ENCODE measurements at regions not wholly inside any gene's neighbourhood (a gene's known extent, or its start where the extent isn't known, plus 50 kb on each side); places are given as distances from the start of the nearest gene placed in this dataset.
A peak's percentile ranks its signal among the peaks of the same experiment; 100 is the strongest.

- BruUV-seq (replicated peaks): no TSS peak
- POLR2A ChIA-PET: no interaction called here
- Histone ChIP-seq H3K4me3 (no peak overlapping the region), H3K27ac (ENCODE audit: control insufficient read depth, insufficient read depth) (no peak overlapping the region), H3K79me2 (ENCODE audit: control insufficient read depth, insufficient read depth, low read length) (no peaks in the 10 kb centered on the region), H3K36me3 (ENCODE audit: control insufficient read depth in 2 of 2, insufficient read depth in 2 of 2, low read length in 1 of 2) (no peaks in the 10 kb centered on the region), H2AFZ (ENCODE audit: control insufficient read depth, low read depth, low read length) (no peak overlapping the region), H3K4me2 (ENCODE audit: control insufficient read depth, insufficient read depth) (no peak overlapping the region), H3K9me3 (replicated peaks; ENCODE audit: control insufficient read depth, insufficient read depth, low read length) (no peaks in the 10 kb centered on the region), H3K27me3 (replicated peaks in 1 of 2; ENCODE audit: control insufficient read depth in 2 of 2, insufficient read depth in 2 of 2, low read length in 1 of 2) (no peaks in the 10 kb centered on the region), H3K9ac (ENCODE audit: control insufficient read depth, insufficient read depth, low read length) (no peak overlapping the region), H3K4me1 (ENCODE audit: control insufficient read depth, insufficient read depth, low read length) (no peaks in the 10 kb centered on the region), H4K20me1 (ENCODE audit: control insufficient read depth, insufficient read depth) (no peaks in the 10 kb centered on the region)
- FAIRE-seq: no peak
- intact Hi-C loops (cut with micrococcal nuclease; ENCODE audit: unreplicated experiment): no loop called here
- peak; percentile 61 for ATAC-seq
- CTCF ChIA-PET: no interaction called here
- in situ Hi-C loops (cut with MboI): no loop called here
- 14% methylated on average over 1 of the region's 1 CpG for WGBS (ENCODE audit: insufficient coverage, insufficient replicate concordance, low lambda C conversion rate, missing lambda C conversion rate)
- no peak for TF ChIP-seq RFX5 (IDR thresholded peaks at IDR 0.05; ENCODE audit: low read depth, low read length)
- no peak for TF ChIP-seq POU2F2 (IDR thresholded peaks at IDR 0.05; ENCODE audit: borderline replicate concordance, low read depth, low read length)
- TF ChIP-seq RUNX3 (IDR thresholded peaks at IDR 0.05; ENCODE audit: low read length): peak; percentile 40; the same call in 1 of the 2 replicates
- TF ChIP-seq MYC (IDR thresholded peaks at IDR 0.05; ENCODE audit: insufficient read depth, insufficient read length, insufficient replicate concordance, low read length, severe bottlenecking): no peak
- no peak for DNase-seq (ENCODE audit: low read depth, low spot score)
- SMC1A ChIA-PET (ENCODE audit: uncharacterized antibody, unreplicated experiment): interaction anchor here (1.0 to 1.1 kb wide), 2 partner anchors 134 to 459 kb away, joined by 3 read pairs; no protein-coding TSS in a partner anchor
- RAD21 ChIA-PET (ENCODE audit: unreplicated experiment): interaction anchor here (1.0 kb wide), 1 partner anchor 200 kb away, joined by 3 read pairs; no protein-coding TSS in a partner anchor
These were observed 408.5 kb downstream of the GLUD2 start for GRCh38 chrX:121455890-121456289.

GRCh38 chrX:121456315-121456714, 408.9 kb downstream of the GLUD2 start:
- ATAC-seq (peak; percentile 94), DNase-seq (ENCODE audit: low read depth, low spot score) (peak; percentile 13), FAIRE-seq (peak; percentile 44)
- Histone ChIP-seq H3K4me3 (no peak overlapping the region), H3K9ac (ENCODE audit: control insufficient read depth, insufficient read depth, low read length) (no peak overlapping the region), H3K36me3 (ENCODE audit: control insufficient read depth in 2 of 2, insufficient read depth in 2 of 2, low read length in 1 of 2) (no peaks in the 10 kb centered on the region), H3K4me2 (ENCODE audit: control insufficient read depth, insufficient read depth) (no peak overlapping the region), H3K27me3 (replicated peaks in 1 of 2; ENCODE audit: control insufficient read depth in 2 of 2, insufficient read depth in 2 of 2, low read length in 1 of 2) (no peaks in the 10 kb centered on the region), H3K27ac (ENCODE audit: control insufficient read depth, insufficient read depth) (no peak overlapping the region), H3K9me3 (replicated peaks; ENCODE audit: control insufficient read depth, insufficient read depth, low read length) (no peaks in the 10 kb centered on the region), H3K4me1 (ENCODE audit: control insufficient read depth, insufficient read depth, low read length) (no peaks in the 10 kb centered on the region), H3K79me2 (ENCODE audit: control insufficient read depth, insufficient read depth, low read length) (no peaks in the 10 kb centered on the region), H4K20me1 (ENCODE audit: control insufficient read depth, insufficient read depth) (no peaks in the 10 kb centered on the region), H2AFZ (ENCODE audit: control insufficient read depth, low read depth, low read length) (no peak overlapping the region; the same call in 1 of the 2 replicates)
- ChIA-PET POLR2A (no interaction called here), SMC1A (ENCODE audit: uncharacterized antibody, unreplicated experiment) (interaction anchor here (1.0 to 1.1 kb wide), 2 partner anchors 134 to 459 kb away, joined by 3 read pairs; no protein-coding TSS in a partner anchor), RAD21 (ENCODE audit: unreplicated experiment) (interaction anchor here (1.0 kb wide), 1 partner anchor 201 kb away, joined by 3 read pairs; no protein-coding TSS in a partner anchor), CTCF (no interaction called here)
- no peak for TF ChIP-seq ZNF207 (IDR thresholded peaks at IDR 0.05; ENCODE audit: borderline replicate concordance)
- peak in 1 of 2 experiments; percentile 58; a peak in 1 of 4 replicates for TF ChIP-seq ETV6 (conservative IDR thresholded peaks at IDR 0.05 in 1 of 2, IDR thresholded peaks at IDR 0.05 in 1 of 2; ENCODE audit: borderline replicate concordance in 1 of 2, low read depth in 1 of 2)
- no peak for TF ChIP-seq CEBPZ (IDR thresholded peaks at IDR 0.05; ENCODE audit: low read depth, low read length)
- WGBS (ENCODE audit: insufficient coverage, insufficient replicate concordance, low lambda C conversion rate, missing lambda C conversion rate): 21% methylated on average over 3 of the region's 3 CpGs
- BruUV-seq (replicated peaks): no TSS peak
- in situ Hi-C loops (cut with MboI) (no loop called here), intact Hi-C loops (cut with micrococcal nuclease; ENCODE audit: unreplicated experiment) (no loop called here)

Data from GM12878 (cell line).